KMS-11 (cell line): ENCODE measurements at regions not wholly inside any gene's neighbourhood (a gene's known extent, or its start where the extent isn't known, plus 50 kb on each side); places are given as distances from the start of the nearest gene placed in this dataset.
"Not testable (repeated sequence)": the region's sequence is repeated elsewhere in the genome, so short reads cannot be mapped to it uniquely, and the experiment has no call there.

ENCODE experiments used
- H2AFZ ChIP-seq: fragments of 200-600 bp; sonication (generic); 2 replicates; pipeline ENCODE4 v1.6.1; 2016; ENCODE audit warnings: antibody characterized with exemption, mixed run types, low read depth
- H3K27ac ChIP-seq: fragments of 200-600 bp; sonication (generic); 2 replicates; pipeline ENCODE4 v1.6.1; 2016; ENCODE audit warnings: mild to moderate bottlenecking, mixed run types
- H3K27me3 ChIP-seq: fragments of 200-600 bp; sonication (generic); 2 replicates; pipeline ENCODE4 v1.6.1; 2017; ENCODE audit warnings: mild to moderate bottlenecking, low read depth, mixed run types, moderate library complexity; ENCODE audit not compliant: insufficient read depth
- H3K36me3 ChIP-seq: fragments of 200-600 bp; sonication (generic); 2 replicates; pipeline ENCODE4 v1.6.1; 2017; ENCODE audit warnings: mild to moderate bottlenecking, mixed run types; ENCODE audit not compliant: insufficient read depth
- H3K4me1 ChIP-seq: fragments of 200-600 bp; sonication (generic); 2 replicates; pipeline ENCODE4 v1.6.1; 2016; ENCODE audit warnings: mild to moderate bottlenecking, low read depth, mixed run types; ENCODE audit not compliant: poor library complexity, severe bottlenecking
- H3K4me2 ChIP-seq: fragments of 200-600 bp; sonication (generic); 2 replicates; pipeline ENCODE4 v1.7.0; 2016; ENCODE audit warnings: mild to moderate bottlenecking, mixed run types
- H3K4me3 ChIP-seq: fragments of 200-600 bp; sonication (generic); IDR thresholded peaks from 2 replicates; pipeline ENCODE4 v1.6.1; 2017; ENCODE audit warnings: low read depth, low read length, mixed read lengths; ENCODE audit not compliant: insufficient read depth
- H3K79me2 ChIP-seq: fragments of 200-600 bp; sonication (generic); 2 replicates; pipeline ENCODE4 v1.6.1; 2016; ENCODE audit warnings: low read depth, mixed run types; ENCODE audit not compliant: insufficient read depth
- H3K9ac ChIP-seq: fragments of 200-600 bp; sonication (generic); 2 replicates; pipeline ENCODE4 v1.6.1; 2016; ENCODE audit warnings: mild to moderate bottlenecking, mixed run types
- H4K20me1 ChIP-seq: fragments of 200-600 bp; sonication (generic); 2 replicates; pipeline ENCODE4 v1.6.1; 2016; ENCODE audit warnings: mild to moderate bottlenecking, mixed run types; ENCODE audit not compliant: insufficient read depth
- CTCF ChIP-seq: fragments of 200-600 bp; sonication (generic); conservative IDR thresholded peaks from 2 replicates; pipeline ENCODE4 v1.6.1; 2017; ENCODE audit warnings: low read depth, mild to moderate bottlenecking, antibody characterized with exemption, low read length, moderate library complexity, mixed read lengths

DNA sequence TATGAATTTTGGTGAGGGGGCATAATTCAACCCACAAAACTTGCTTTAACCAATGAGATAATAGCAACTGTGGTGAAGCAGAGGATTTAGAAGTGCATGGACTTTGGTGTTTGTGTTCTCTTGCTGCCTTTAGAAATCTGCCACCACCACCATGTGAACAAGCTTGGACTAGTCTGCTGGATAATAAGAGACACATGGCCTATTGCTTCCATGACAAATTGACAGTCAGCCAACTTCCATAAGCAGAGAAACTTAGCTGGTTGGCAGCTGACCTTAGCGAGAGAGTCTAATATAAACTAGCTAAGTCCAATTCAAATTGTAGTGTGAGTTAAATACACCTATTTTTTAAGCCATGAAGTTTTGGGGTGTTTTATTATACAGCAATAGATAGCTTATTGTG lies 482.1 kb upstream of the ANO5 start:
- Histone ChIP-seq H2AFZ (no peak overlapping the region), H3K79me2 (no peaks in the 10 kb centered on the region), H3K27ac (no peak overlapping the region), H3K4me2 (no peak overlapping the region), H3K36me3 (no peaks in the 10 kb centered on the region), H4K20me1 (no peaks in the 10 kb centered on the region), H3K9ac (no peak overlapping the region), H3K4me1 (peaks cover 27% of the 10 kb centered on the region), H3K27me3 (no peaks in the 10 kb centered on the region), H3K4me3 (no peak overlapping the region)
- no peak for TF ChIP-seq CTCF

GRCh38 chr11:21711341-21711740 lies 481.5 kb upstream of the ANO5 start:
- H4K20me1 ChIP-seq, result no peaks in the 10 kb centered on the region
- H2AFZ ChIP-seq, result no peak overlapping the region
- H3K4me2 ChIP-seq, result no peak overlapping the region
- no peak overlapping the region for H3K9ac ChIP-seq
- H3K4me1 ChIP-seq, result peaks cover 23% of the 10 kb centered on the region
- no peak for TF ChIP-seq CTCF
- no peak overlapping the region for H3K27ac ChIP-seq
- no peaks in the 10 kb centered on the region for H3K79me2 ChIP-seq
- H3K27me3 ChIP-seq, result no peaks in the 10 kb centered on the region
- H3K4me3 ChIP-seq, result no peak overlapping the region
- H3K36me3 ChIP-seq, result no peaks in the 10 kb centered on the region

DNA sequence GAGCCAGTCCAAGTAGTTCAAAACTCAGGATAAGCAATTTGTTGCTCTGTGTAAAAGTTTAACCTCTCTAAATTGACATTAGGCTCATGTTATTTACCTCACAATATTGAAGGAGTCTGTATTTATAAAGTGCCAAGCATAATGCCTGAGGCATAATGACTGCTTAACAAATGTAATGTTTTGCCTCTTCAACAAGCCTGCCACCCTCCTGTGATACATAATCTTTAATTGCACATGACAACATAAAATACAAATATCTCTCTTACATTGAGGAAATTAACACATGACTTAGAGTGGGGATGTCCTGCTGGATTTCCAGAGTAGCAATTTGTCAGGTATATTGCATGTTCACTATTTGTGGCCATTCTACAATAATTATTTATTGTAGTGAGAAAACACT lies 469.2 kb upstream of the ANO5 start:
- Histone ChIP-seq H3K79me2 (no peaks in the 10 kb centered on the region), H3K36me3 (no peaks in the 10 kb centered on the region), H3K4me1 (no peaks in the 10 kb centered on the region), H2AFZ (no peak overlapping the region), H3K27ac (no peak overlapping the region), H4K20me1 (no peaks in the 10 kb centered on the region), H3K4me2 (no peak overlapping the region), H3K4me3 (no peak overlapping the region), H3K9ac (no peak overlapping the region), H3K27me3 (no peaks in the 10 kb centered on the region)
- no peak for TF ChIP-seq CTCF

DNA sequence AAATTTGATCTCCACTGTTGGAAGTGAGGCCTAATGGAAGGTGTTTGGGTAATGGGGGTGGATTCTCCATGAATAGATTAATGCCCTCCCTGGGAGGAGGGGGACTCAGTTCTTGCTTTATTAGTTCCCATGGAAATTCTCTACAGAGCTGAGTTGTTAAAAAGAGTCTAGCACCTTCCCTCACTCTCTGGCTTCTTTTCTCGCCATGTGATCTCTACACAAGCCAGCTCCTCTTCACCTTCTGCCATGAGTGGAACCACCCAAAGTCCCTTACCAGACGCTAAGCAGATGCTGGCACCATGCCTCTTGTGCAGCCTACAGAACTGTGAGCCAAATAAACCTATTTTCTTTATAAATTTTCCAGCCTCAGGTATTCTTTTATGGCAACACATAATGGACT lies 465.8 kb upstream of the ANO5 start:
- no peak overlapping the region for H3K27ac ChIP-seq
- H4K20me1 ChIP-seq, result no peaks in the 10 kb centered on the region
- H3K4me3 ChIP-seq, result no peak overlapping the region
- H3K9ac ChIP-seq, result no peak overlapping the region
- H3K79me2 ChIP-seq, result no peaks in the 10 kb centered on the region
- no peak for TF ChIP-seq CTCF
- no peaks in the 10 kb centered on the region for H3K36me3 ChIP-seq
- H3K4me1 ChIP-seq, result no peaks in the 10 kb centered on the region
- no peak overlapping the region for H2AFZ ChIP-seq
- no peaks in the 10 kb centered on the region for H3K27me3 ChIP-seq
- H3K4me2 ChIP-seq, result no peak overlapping the region

- Histone ChIP-seq H3K27ac (no peak overlapping the region), H3K4me1 (no peaks in the 10 kb centered on the region), H3K27me3 (no peaks in the 10 kb centered on the region), H3K79me2 (no peaks in the 10 kb centered on the region), H3K9ac (no peak overlapping the region), H2AFZ (no peak overlapping the region), H3K36me3 (no peaks in the 10 kb centered on the region), H3K4me2 (no peak overlapping the region), H3K4me3 (no peak overlapping the region), H4K20me1 (no peaks in the 10 kb centered on the region)
- no peak for TF ChIP-seq CTCF
Observed at GRCh38 chr11:21736404-21736803, 456.5 kb upstream of the ANO5 start.

GRCh38 chr11:21752475-21753243 lies 440.2 kb upstream of the ANO5 start:
- H3K27ac ChIP-seq, result peak overlapping the region; percentile 59
- not testable (repeated sequence) for H4K20me1 ChIP-seq, H3K79me2 ChIP-seq, H3K36me3 ChIP-seq, H3K27me3 ChIP-seq, H3K4me3 ChIP-seq
- peak overlapping the region; percentile 68; the same call in 1 of the 2 replicates for H3K9ac ChIP-seq
- H2AFZ ChIP-seq, result peak overlapping the region; percentile 47
- H3K4me2 ChIP-seq, result 0 out of 2 replicates have a peak overlapping the region, but pooled peaks have one; percentile 43
- H3K4me1 ChIP-seq, result peaks cover 12% of the 10 kb centered on the region
